DLD1 (cell line): ENCODE measurements at regions not wholly inside any gene's neighbourhood (a gene's known extent, or its start where the extent isn't known, plus 50 kb on each side); places are given as distances from the start of the nearest gene placed in this dataset.

Experiments used
- in situ Hi-C: cut with HindIII; loops from 2 replicates; pipeline ENCODE4 v1.10.0; 2017; ENCODE audit warnings: low sequenced_read_pairs

DNA sequence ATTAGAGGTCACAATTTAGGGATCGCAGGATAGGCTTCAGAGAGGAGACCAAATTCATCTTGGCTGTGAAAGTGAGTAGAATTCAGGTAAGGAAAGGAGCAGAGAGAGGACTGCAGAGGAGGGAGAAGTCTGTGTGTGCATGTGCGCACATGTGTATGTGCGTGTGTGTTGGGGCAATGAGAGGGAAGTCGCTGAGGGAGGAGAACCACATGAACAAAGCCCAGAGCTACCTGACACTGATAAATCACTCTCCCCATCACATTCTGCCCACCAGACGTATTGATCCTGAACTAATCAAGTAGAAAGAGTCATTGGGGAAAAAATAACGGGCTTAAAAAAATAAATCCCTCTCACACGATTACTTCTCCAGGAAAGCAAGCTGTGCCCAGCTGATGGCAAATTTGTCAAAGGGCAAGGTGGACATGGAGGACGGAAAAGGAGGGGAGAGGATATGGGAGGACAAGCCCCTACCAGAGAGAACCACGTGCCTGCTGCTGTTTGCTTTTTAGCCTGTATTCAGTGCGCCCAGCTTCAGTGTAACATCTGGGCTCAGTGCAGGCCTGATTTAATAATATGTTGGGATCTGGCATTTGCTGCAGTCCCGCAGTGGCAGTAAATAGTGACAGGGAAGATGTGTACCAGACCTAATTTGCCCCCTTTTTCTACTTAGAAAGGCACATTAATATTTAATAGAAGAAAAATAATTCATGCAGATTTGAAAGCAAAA lies 307.5 kb downstream of the C1D start:
- in situ Hi-C loops: no loop called here

DNA sequence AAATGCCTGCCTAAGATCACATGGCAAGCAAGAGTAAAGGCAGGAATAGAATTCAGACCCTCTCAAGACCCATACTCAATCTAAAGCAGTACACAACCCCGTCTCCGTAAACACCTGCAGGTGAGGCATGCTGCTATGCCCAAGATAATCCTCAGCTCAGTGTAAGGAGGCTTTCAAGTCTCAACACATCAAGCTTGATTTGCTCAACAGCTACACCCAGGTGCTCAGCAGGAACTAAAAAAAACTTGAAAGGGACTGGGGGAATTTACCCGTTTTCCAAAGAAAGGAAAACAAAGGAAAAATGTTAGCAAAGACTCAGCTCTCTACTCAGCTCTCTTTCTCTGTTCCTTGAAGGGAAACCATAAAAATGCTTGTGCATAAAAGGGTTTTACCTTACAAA lies 301.8 kb downstream of the C1D start:
- in situ Hi-C loops: no loop called here

DNA sequence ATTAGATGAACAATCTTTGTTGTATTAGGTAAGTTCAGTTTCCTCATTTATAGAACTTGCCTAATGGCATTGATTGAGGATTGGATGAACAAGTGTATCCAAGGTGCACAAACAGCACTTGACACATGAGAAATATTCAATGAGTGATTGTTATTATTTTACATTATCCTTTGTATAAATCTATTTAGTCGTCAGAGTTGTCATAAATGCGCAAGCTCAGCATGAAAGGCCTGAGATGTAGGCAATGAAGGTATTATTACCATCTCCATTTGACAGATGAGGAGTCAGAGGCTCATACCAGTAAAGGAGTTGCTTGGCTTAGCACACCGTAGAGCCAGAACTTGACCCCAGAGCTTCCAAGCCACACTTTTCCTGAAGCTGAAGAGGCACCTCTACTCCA lies 291.4 kb downstream of the C1D start:
- in situ Hi-C loops: no loop called here

DNA sequence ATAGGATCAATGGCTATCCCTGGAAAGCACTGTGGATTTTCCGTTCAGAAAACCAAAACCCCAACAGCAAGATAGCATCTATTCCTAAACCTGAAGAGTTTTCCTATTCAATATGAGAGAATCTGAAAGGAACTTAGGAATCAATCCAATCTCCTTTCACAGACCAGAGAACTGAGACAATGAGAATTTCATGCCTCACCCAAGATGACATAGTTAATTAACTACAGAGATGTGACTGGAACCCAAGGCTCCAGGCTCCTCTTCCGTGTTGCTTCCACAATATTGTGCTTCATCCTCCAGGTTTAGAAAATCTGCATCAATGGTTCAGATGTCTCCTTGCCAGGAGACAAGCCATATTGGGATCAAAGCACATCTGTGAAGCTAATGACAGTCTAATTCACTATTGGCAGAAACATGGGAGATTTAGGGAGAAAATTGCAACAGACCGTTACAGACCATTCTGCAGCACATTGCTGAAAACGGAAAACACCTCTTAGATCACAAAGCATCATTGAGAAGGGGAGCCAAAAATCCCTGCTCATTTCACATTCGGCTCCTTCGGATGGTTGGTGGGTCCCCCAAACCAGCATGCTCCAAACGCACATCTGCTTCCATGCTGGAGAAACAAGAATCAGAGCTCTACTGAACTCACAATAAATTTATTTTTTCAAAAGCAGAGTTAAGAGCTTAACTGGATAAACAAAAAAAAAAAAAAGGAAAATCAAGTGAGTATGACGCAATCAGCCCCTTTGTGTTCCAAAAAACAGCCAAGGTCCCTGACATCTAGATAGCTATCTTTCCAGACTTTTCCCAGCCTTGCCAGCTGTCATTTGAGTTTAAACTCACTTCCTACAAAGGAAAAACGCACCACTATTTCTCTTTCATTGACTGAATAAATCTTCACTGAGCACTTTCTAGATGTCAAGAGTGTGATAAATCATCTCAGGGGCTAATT lies 290.3 kb downstream of the C1D start:
- in situ Hi-C loops: no loop called here

DNA sequence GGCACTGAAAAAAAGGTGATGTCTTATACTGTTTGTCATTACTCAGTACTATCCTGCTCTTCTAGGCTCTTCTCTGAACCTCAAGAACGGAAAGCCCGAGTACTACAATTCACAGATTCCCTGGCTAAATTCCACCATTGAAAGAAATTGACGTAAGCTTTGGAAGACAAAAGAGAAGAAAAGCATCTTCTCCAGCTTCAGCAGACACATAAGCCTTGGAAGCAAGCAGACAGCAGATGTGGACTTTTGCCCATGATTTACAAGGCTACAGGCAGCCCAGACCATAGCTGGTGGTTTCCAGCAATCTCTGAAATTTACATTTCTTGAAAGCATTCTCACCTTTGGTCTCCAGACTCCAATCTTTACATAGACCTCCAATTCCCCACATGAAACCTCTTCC lies 289.0 kb downstream of the C1D start:
- in situ Hi-C loops: no loop called here

DNA sequence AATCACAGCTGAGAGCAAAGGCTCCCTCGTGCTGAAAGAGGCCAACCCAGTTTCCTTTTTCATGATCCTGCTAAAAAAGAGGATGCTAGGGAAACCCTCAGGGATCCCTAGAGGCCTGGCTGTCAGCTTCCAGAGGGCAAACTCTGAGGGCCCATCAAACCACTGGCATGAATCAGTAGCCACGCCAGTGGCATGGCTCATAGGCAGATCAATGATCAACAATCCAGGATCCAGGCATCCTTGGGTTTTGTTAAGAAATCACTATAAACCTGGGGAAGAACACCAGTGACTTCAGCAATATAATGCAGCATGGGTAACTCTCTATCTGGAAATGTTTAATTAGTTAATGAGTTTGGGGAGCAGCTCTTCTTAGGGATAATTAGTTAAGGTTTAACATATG lies 286.5 kb downstream of the C1D start:
- in situ Hi-C loops: no loop called here

DNA sequence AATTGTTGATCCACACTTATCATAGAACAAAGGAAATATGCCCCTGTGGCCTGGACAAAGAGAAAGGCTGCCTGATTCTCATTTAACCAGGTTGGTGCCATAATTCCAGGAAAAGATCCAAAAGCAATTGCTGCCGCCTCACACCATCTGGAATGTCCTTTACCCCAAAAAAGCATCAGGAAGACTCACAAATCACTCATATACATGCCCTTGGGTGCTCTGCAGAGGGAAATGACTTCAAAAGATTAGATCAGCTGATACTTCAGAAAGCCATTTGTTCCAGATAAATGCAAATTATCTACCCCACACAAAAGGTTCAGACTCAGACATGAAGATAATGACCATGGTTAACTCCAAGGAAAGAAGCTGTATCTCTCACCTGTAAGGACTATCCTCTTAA lies 285.8 kb downstream of the C1D start:
- in situ Hi-C loops: no loop called here

GRCh38 chr2:67777836-67778429 lies 284.9 kb downstream of the C1D start:
- in situ Hi-C loops: no loop called here

DNA sequence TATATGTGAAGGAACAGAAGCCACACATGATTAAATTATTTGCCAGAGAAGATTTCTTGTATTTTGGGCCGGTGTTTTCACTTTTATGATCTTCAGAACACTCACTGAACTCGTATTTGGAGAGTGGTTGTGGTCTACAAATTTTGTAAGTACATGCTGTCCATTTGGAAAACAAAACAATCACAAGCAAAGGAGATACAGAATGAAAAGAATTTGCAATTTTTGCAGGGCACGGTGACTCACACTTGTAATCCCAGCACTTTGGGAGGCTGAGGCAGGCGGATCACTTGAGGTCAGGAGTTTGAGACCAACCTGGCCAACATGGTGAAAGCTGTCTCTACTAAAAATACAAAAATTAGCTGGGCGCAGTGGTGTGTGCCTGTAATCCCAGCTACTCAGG lies 282.0 kb downstream of the C1D start:
- in situ Hi-C loops: loop anchor here (10.0 kb wide), 1 partner anchor 54 kb away; no protein-coding TSS in a partner anchor

DNA sequence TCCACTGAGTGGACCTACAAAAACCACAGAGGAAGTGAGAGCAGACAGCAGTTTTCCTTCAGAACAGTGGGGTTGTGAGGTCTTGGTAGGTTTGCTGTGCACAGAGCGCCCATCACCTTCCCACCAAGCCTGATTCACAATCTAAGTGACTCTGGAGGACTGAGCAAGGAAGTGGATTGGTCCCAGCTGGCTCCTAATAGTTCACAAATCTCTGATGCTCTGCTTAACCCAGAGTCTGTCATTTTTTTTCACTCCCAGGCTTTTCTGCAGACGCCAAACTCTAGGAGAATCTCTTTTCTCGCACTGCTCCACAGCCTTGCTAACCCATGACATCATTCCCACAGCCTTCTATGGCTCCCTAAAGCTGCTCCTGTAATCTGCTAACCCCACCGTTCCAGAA lies 280.4 kb downstream of the C1D start:
- in situ Hi-C loops: loop anchor here (10.0 kb wide), 1 partner anchor 52 kb away; no protein-coding TSS in a partner anchor

- in situ Hi-C loops: loop anchor here (10.0 kb wide), 1 partner anchor 52 kb away; no protein-coding TSS in a partner anchor
These were observed 279.8 kb downstream of the C1D start for GRCh38 chr2:67783026-67783425.

GRCh38 chr2:67790622-67791021 lies 272.2 kb downstream of the C1D start:
- in situ Hi-C loops: no loop called here

GRCh38 chr2:67792191-67792590 lies 270.6 kb downstream of the C1D start:
- in situ Hi-C loops: no loop called here

- in situ Hi-C loops: no loop called here
These were observed 270.1 kb downstream of the C1D start for GRCh38 chr2:67792681-67793091.

- in situ Hi-C loops: no loop called here
These were observed 264.8 kb downstream of the C1D start for GRCh38 chr2:67797801-67798540.

- in situ Hi-C loops: no loop called here
These were observed 264.2 kb downstream of the C1D start for GRCh38 chr2:67798541-67799160.

DNA sequence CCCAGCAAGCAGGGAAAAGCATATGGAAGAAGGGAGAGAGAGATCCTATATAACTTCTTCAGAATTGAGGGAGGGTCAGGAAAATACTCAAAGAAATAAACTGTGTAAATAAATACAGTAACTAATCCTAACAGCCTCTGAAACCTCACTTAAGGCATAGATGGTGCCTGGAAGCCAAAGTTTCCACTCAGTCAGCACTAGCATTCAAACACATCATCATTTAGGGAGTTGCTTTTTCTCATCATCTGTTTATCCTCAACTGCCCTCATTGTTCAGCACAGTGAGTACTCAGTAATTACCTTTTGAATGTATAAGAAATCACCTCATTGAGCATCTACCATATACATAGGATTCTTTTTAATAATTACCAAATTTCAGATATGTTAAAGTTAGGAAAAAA lies 262.9 kb downstream of the C1D start:
- in situ Hi-C loops: no loop called here

GRCh38 chr2:67802291-67802690 lies 260.5 kb downstream of the C1D start:
- in situ Hi-C loops: no loop called here

GRCh38 chr2:67802824-67803223 lies 260.0 kb downstream of the C1D start:
- in situ Hi-C loops: no loop called here

DNA sequence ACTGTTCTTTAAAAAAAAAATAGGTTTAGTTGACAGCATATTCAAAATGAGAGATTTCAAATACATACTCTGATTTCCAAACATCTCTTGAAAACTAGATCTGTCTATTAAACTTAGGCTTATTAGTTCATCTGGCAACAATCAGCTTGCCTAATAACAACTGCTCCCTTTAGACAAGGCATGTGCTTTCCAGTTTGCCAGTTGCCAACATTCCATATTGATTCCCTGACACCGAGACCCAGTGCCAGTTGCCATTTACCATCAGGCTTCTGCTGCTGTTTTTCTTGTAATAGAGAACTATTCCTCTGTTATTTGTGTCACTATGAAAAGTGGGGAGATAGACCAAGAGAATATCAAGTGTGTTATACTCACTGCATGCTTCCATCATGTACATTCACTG lies 256.0 kb downstream of the C1D start:
- in situ Hi-C loops: no loop called here
